ENCODE measurements at regions not wholly inside any gene's neighbourhood (a gene's known extent, or its start where the extent isn't known, plus 50 kb on each side); places are given as distances from the start of the nearest gene placed in this dataset.

DNA sequence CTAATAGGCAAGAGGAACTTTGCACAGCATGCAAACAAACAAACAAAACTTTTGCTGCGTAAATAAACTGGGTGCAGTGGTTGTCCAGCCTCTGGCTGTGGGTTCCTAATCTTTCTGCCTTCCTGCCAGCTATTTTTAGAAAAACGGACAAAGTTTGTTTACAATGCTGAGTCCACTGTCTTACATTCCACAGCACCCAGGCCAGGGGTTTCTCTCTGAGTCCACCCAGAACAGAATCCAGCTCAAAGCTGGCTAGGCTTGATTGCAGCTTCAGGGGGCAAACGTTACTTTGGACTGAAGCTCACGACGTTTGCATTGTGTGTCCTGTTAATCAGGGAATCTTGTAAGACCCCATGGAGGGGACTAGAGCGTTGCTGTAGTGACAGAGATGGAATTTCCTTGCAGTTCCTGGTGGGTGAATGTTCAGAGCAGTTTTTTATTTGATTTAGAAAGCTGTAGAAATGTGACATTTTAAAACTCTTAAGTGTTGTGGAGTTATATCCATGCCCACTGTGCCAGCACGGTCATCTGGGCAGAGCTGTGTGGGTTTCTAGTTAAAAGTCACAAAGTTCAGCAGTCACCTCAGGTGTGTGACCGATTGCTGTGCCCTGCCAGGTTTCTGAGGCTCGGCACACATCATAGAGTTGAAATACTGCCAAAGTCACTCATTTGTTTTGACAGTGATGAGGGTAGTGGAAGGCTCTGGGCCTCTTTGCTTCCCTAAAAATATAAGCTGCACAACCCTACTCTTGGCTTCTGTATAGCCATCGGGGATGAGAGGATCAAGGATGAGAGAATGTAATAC is 247.0 kb downstream of the STK31 start:
- no peak overlapping the region for H3K27ac ChIP-seq (ENCODE audit: low read depth, low read length)
- no peak overlapping the region for H3K9ac ChIP-seq (ENCODE audit: low read depth in 1 of 2, low read length in 2 of 2)
- H3K4me3 ChIP-seq (ENCODE audit: low read depth in 1 of 2, low read length in 2 of 2) = no peak overlapping the region
- H3K36me3 ChIP-seq (ENCODE audit: control insufficient read depth in 1 of 2, insufficient read depth in 2 of 2, low read length in 2 of 2) = no peaks in the 10 kb centered on the region
- no peaks in the 10 kb centered on the region for H3K27me3 ChIP-seq (ENCODE audit: control insufficient read depth in 1 of 2, insufficient read depth in 2 of 2, low read length in 2 of 2)
- no peaks in the 10 kb centered on the region for H3K9me3 ChIP-seq (ENCODE audit: control insufficient read depth in 1 of 2, low read length in 2 of 2)
- H3K4me1 ChIP-seq (ENCODE audit: control insufficient read depth in 1 of 2, insufficient read depth in 2 of 2, low read length in 2 of 2) = no peaks in the 10 kb centered on the region

DNA sequence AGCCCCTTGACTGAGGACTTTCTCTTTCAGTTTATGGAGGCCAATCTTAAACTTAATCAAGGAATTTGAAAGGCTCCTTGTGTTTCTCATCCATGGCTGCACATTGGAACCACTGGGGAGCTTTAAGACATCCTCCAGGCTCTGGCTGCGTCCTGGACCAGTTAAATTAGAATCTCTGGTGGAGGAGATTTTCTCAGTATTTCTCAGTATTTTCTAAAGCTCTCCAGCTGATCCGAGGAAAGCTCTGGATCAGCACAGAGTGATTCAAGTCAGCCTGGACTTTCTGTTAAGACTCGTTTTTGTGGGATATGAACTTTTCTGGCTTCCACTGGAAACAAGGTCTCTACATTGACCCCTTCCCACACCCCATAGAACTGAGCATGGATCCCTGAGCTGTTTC is 249.8 kb downstream of the STK31 start:
- no peaks in the 10 kb centered on the region for H3K27me3 ChIP-seq (ENCODE audit: control insufficient read depth in 1 of 2, insufficient read depth in 2 of 2, low read length in 2 of 2)
- H3K36me3 ChIP-seq (ENCODE audit: control insufficient read depth in 1 of 2, insufficient read depth in 2 of 2, low read length in 2 of 2) = no peaks in the 10 kb centered on the region
- no peak overlapping the region for H3K4me3 ChIP-seq (ENCODE audit: low read depth in 1 of 2, low read length in 2 of 2)
- no peaks in the 10 kb centered on the region for H3K9me3 ChIP-seq (ENCODE audit: control insufficient read depth in 1 of 2, low read length in 2 of 2)
- no peaks in the 10 kb centered on the region for H3K4me1 ChIP-seq (ENCODE audit: control insufficient read depth in 1 of 2, insufficient read depth in 2 of 2, low read length in 2 of 2)
- H3K9ac ChIP-seq (ENCODE audit: low read depth in 1 of 2, low read length in 2 of 2) = no peak overlapping the region
- no peak overlapping the region for H3K27ac ChIP-seq (ENCODE audit: low read depth, low read length)

DNA sequence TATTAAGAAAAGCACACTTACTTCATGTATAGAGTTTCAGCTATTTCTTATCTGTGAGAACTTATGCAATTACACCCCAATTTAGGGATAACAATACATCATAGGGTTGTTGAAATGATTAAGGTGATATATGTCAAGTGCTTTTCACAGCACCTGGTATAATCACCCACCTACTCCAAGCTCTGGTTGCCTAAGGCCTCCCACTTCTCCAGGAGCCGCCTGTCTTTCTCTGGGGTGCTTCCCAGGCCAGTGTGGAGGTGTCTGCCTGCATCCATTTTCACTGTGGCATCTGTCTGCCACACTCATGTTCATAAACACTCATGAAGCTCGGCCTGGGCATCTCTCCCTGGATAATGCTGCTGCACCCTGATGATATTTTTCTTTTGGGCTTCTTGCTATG is 250.3 kb downstream of the STK31 start:
- no peak overlapping the region for H3K27ac ChIP-seq (ENCODE audit: low read depth, low read length)
- H3K9me3 ChIP-seq (ENCODE audit: control insufficient read depth in 1 of 2, low read length in 2 of 2) = no peaks in the 10 kb centered on the region
- H3K4me3 ChIP-seq (ENCODE audit: low read depth in 1 of 2, low read length in 2 of 2) = no peak overlapping the region
- H3K9ac ChIP-seq (ENCODE audit: low read depth in 1 of 2, low read length in 2 of 2) = no peak overlapping the region
- H3K4me1 ChIP-seq (ENCODE audit: control insufficient read depth in 1 of 2, insufficient read depth in 2 of 2, low read length in 2 of 2) = no peaks in the 10 kb centered on the region
- H3K36me3 ChIP-seq (ENCODE audit: control insufficient read depth in 1 of 2, insufficient read depth in 2 of 2, low read length in 2 of 2) = no peaks in the 10 kb centered on the region
- no peaks in the 10 kb centered on the region for H3K27me3 ChIP-seq (ENCODE audit: control insufficient read depth in 1 of 2, insufficient read depth in 2 of 2, low read length in 2 of 2)

DNA sequence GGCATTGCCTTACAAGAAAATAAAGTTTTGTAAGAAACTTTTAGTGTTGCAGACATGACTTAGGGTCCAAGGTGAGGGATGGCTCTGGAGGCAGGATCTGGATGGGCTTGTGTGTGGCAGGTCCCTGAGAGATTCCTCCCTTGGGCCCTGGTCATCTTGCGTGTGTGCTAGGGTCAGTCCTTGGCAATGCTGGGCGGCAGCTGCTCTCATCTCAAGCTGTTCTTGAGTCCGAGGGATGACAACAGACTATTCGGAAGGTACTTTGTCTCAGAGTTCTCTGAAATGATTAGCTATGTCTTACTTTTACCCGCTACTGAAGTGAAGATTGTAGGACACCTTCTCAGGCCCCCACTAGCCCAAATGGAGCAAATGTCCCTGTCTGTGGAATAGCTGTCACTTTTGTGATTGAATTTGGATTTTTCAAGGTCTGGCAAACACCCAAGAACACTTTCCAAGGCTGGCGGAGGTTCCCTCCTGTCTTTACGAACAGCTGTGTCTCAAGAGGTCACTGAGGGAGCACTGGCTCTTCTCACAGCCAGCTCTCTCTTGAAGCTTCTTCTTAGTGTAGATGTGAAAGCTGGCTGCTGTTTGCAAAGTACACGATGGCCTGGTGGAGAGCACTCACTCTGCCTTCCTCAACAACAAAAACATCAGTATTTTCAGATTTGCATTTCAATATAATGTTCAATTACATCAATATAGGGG is 253.6 kb downstream of the STK31 start:
- H3K36me3 ChIP-seq (ENCODE audit: control insufficient read depth in 1 of 2, insufficient read depth in 2 of 2, low read length in 2 of 2) = no peaks in the 10 kb centered on the region
- no peaks in the 10 kb centered on the region for H3K9me3 ChIP-seq (ENCODE audit: control insufficient read depth in 1 of 2, low read length in 2 of 2)
- H3K27ac ChIP-seq (ENCODE audit: low read depth, low read length) = no peak overlapping the region
- no peak overlapping the region for H3K9ac ChIP-seq (ENCODE audit: low read depth in 1 of 2, low read length in 2 of 2)
- H3K4me1 ChIP-seq (ENCODE audit: control insufficient read depth in 1 of 2, insufficient read depth in 2 of 2, low read length in 2 of 2) = peaks cover 2 to 7% of the 10 kb centered on the region in 2 donors
- no peaks in the 10 kb centered on the region for H3K27me3 ChIP-seq (ENCODE audit: control insufficient read depth in 1 of 2, insufficient read depth in 2 of 2, low read length in 2 of 2)
- no peak overlapping the region for H3K4me3 ChIP-seq (ENCODE audit: low read depth in 1 of 2, low read length in 2 of 2)

DNA sequence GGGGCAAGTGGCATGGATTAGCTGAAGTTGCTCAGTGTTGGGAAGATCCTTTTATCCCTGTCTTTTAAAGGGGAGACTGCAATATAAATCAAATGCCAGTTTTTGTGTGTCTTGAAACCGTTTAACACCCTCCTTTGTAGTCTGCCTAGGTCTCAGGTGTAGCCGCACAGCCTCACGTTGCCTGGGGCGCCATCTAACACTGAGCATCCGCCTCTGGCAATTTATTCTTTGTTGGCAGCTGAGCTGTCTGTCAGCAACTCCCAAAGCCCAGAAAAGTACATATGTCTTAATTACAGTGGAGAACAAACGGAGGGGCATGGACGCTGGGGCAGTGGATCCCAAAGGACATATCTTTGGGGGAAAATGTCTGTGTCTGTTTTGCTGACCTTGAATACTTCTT is 254.7 kb downstream of the STK31 start:
- Histone ChIP-seq H3K4me1 (ENCODE audit: control insufficient read depth in 1 of 2, insufficient read depth in 2 of 2, low read length in 2 of 2) (peaks cover 9 to 16% of the 10 kb centered on the region in 2 donors), H3K27ac (ENCODE audit: low read depth, low read length) (no peak overlapping the region), H3K9me3 (ENCODE audit: control insufficient read depth in 1 of 2, low read length in 2 of 2) (no peaks in the 10 kb centered on the region), H3K9ac (ENCODE audit: low read depth in 1 of 2, low read length in 2 of 2) (no peak overlapping the region), H3K36me3 (ENCODE audit: control insufficient read depth in 1 of 2, insufficient read depth in 2 of 2, low read length in 2 of 2) (no peaks in the 10 kb centered on the region), H3K4me3 (ENCODE audit: low read depth in 1 of 2, low read length in 2 of 2) (no peak overlapping the region), H3K27me3 (ENCODE audit: control insufficient read depth in 1 of 2, insufficient read depth in 2 of 2, low read length in 2 of 2) (no peaks in the 10 kb centered on the region)

DNA sequence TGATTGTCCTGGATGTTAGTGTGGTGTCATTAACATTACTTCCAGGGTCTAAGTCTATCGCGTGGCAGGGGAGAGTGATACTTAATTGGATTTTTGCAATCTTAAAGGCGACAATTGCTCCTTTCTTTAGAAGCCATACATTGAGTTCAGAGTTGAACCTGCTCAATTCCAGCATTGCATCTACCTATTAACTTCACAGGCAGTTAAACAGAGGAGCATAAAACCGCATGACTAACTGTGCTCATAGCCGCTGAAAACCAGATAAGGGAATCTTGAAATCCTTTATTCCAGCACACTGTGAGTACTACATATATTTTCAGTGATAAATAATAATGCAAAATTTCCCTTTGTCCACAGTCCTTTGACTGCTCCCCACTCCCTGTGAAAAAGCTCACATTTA is 255.3 kb downstream of the STK31 start:
- no peaks in the 10 kb centered on the region for H3K27me3 ChIP-seq (ENCODE audit: control insufficient read depth in 1 of 2, insufficient read depth in 2 of 2, low read length in 2 of 2)
- no peaks in the 10 kb centered on the region for H3K9me3 ChIP-seq (ENCODE audit: control insufficient read depth in 1 of 2, low read length in 2 of 2)
- no peak overlapping the region for H3K4me3 ChIP-seq (ENCODE audit: low read depth in 1 of 2, low read length in 2 of 2)
- H3K36me3 ChIP-seq (ENCODE audit: control insufficient read depth in 1 of 2, insufficient read depth in 2 of 2, low read length in 2 of 2) = no peaks in the 10 kb centered on the region
- peaks cover 15 to 19% of the 10 kb centered on the region in 2 donors for H3K4me1 ChIP-seq (ENCODE audit: control insufficient read depth in 1 of 2, insufficient read depth in 2 of 2, low read length in 2 of 2)
- H3K27ac ChIP-seq (ENCODE audit: low read depth, low read length) = no peak overlapping the region
- no peak overlapping the region for H3K9ac ChIP-seq (ENCODE audit: low read depth in 1 of 2, low read length in 2 of 2)

DNA sequence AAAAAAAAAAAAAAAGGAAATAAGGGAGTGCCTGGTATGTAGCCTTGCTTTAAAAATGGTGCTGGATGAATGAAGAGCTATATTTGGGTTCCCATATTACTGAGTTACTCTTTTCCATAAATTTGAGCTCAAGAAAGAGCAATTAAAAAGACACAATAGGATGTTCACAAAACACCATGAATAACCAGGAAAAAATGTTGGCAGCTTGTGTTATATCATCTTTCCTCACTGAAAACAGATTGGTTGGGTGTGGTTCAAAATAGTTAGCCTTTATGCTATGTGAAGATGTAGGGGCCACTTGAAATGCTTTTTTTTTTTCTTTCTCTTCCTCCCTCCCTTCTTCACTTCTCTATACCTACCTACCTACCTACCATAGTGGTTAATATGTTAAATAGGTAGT is 256.9 kb downstream of the STK31 start:
- H3K27me3 ChIP-seq (ENCODE audit: control insufficient read depth in 1 of 2, insufficient read depth in 2 of 2, low read length in 2 of 2) = no peaks in the 10 kb centered on the region
- no peaks in the 10 kb centered on the region for H3K36me3 ChIP-seq (ENCODE audit: control insufficient read depth in 1 of 2, insufficient read depth in 2 of 2, low read length in 2 of 2)
- peaks cover 15 to 19% of the 10 kb centered on the region in 2 donors for H3K4me1 ChIP-seq (ENCODE audit: control insufficient read depth in 1 of 2, insufficient read depth in 2 of 2, low read length in 2 of 2)
- H3K4me3 ChIP-seq (ENCODE audit: low read depth in 1 of 2, low read length in 2 of 2) = no peak overlapping the region
- no peaks in the 10 kb centered on the region for H3K9me3 ChIP-seq (ENCODE audit: control insufficient read depth in 1 of 2, low read length in 2 of 2)
- H3K9ac ChIP-seq (ENCODE audit: low read depth in 1 of 2, low read length in 2 of 2) = no peak overlapping the region
- H3K27ac ChIP-seq (ENCODE audit: low read depth, low read length) = no peak overlapping the region

DNA sequence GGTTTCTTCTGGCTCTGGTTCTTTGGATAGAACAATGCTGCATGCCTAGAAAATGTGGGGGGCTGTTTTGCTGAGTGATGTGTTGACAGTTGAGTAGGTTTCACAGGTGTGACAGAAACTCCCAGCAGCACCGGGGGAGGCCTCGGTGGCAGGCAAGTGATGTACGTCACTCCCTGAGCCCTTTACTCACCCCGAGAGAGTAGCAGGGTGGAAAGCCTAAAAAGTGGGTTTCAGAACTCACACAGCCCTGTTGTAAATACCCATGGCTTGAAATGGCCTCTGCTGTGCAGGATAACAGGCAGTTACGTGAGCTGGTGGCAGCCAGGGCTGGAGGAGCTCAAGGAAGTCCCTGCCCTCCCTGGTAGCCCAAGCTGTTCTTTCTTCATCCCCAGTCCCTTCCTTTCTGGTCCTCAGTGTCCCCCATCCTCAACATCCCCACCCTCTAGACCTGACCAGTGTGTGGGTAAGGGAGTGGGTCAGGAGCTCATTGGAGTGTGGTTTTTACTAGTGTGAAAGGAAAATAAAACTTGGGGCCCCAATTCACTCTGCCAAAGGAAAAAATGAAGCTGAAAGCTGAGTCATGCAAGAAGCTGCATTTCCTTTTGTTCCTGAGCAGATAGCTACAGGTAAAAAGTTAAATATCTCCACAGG is 258.1 kb downstream of the STK31 start:
- H3K4me1 ChIP-seq (ENCODE audit: control insufficient read depth in 1 of 2, insufficient read depth in 2 of 2, low read length in 2 of 2) = peaks cover 15 to 19% of the 10 kb centered on the region in 2 donors
- no peaks in the 10 kb centered on the region for H3K27me3 ChIP-seq (ENCODE audit: control insufficient read depth in 1 of 2, insufficient read depth in 2 of 2, low read length in 2 of 2)
- H3K9ac ChIP-seq (ENCODE audit: low read depth in 1 of 2, low read length in 2 of 2) = no peak overlapping the region
- no peaks in the 10 kb centered on the region for H3K9me3 ChIP-seq (ENCODE audit: control insufficient read depth in 1 of 2, low read length in 2 of 2)
- no peaks in the 10 kb centered on the region for H3K36me3 ChIP-seq (ENCODE audit: control insufficient read depth in 1 of 2, insufficient read depth in 2 of 2, low read length in 2 of 2)
- H3K4me3 ChIP-seq (ENCODE audit: low read depth in 1 of 2, low read length in 2 of 2) = no peak overlapping the region
- H3K27ac ChIP-seq (ENCODE audit: low read depth, low read length) = no peak overlapping the region

DNA sequence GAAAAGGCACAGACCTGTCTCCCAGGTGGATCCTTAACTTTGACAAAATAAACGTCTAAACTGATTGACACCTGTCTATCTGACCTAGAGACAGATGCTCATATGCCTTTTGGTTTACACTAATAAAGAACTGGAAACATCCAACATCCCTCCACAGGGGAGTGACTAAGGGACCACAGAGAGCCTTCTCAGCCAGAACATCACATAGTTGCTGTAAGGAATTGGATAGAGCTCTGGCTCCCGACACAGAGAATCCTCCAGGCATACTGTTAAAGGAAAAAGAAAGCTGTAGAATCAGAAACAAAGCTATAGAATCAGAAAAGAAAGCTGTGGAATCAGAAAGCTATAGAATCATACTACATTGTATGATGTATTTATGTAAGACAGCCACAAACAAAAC is 258.8 kb downstream of the STK31 start:
- no peaks in the 10 kb centered on the region for H3K9me3 ChIP-seq (ENCODE audit: control insufficient read depth in 1 of 2, low read length in 2 of 2)
- H3K9ac ChIP-seq (ENCODE audit: low read depth in 1 of 2, low read length in 2 of 2) = no peak overlapping the region
- peaks cover 15 to 19% of the 10 kb centered on the region in 2 donors for H3K4me1 ChIP-seq (ENCODE audit: control insufficient read depth in 1 of 2, insufficient read depth in 2 of 2, low read length in 2 of 2)
- H3K36me3 ChIP-seq (ENCODE audit: control insufficient read depth in 1 of 2, insufficient read depth in 2 of 2, low read length in 2 of 2) = no peaks in the 10 kb centered on the region
- H3K27me3 ChIP-seq (ENCODE audit: control insufficient read depth in 1 of 2, insufficient read depth in 2 of 2, low read length in 2 of 2) = no peaks in the 10 kb centered on the region
- H3K27ac ChIP-seq (ENCODE audit: low read depth, low read length) = no peak overlapping the region
- H3K4me3 ChIP-seq (ENCODE audit: low read depth in 1 of 2, low read length in 2 of 2) = no peak overlapping the region

DNA sequence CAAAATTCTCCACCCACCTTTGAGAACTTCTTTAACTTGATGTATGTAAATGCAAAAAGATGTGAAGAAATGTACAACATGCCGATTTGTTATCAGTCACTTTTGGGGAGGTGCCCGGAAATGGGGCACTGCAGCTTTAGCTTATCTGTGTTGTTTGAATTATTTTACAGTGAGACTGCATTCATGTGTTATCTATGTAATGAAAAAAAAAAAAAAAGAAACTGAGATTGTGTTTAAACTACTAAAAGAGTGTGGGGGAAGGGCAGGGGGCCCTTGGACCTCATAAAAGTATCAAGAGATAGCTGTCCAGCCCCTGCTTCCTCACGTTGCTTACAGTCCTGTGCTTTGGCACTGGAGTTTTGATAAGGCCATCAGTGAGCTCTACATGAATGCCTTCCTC is 259.4 kb downstream of the STK31 start:
- no peaks in the 10 kb centered on the region for H3K27me3 ChIP-seq (ENCODE audit: control insufficient read depth in 1 of 2, insufficient read depth in 2 of 2, low read length in 2 of 2)
- no peaks in the 10 kb centered on the region for H3K9me3 ChIP-seq (ENCODE audit: control insufficient read depth in 1 of 2, low read length in 2 of 2)
- peak overlapping the region in 1 of 2 donors; percentile 41 for H3K4me3 ChIP-seq (ENCODE audit: low read depth in 1 of 2, low read length in 2 of 2)
- H3K27ac ChIP-seq (ENCODE audit: low read depth, low read length) = no peak overlapping the region
- H3K36me3 ChIP-seq (ENCODE audit: control insufficient read depth in 1 of 2, insufficient read depth in 2 of 2, low read length in 2 of 2) = no peaks in the 10 kb centered on the region
- peaks cover 15 to 19% of the 10 kb centered on the region in 2 donors for H3K4me1 ChIP-seq (ENCODE audit: control insufficient read depth in 1 of 2, insufficient read depth in 2 of 2, low read length in 2 of 2)
- H3K9ac ChIP-seq (ENCODE audit: low read depth in 1 of 2, low read length in 2 of 2) = no peak overlapping the region

All from duodenal mucosa (tissue), 2 donors.